Skeletal muscle tissue (tissue), 3 donors: ENCODE measurements at regions not wholly inside any gene's neighbourhood (a gene's known extent, or its start where the extent isn't known, plus 50 kb on each side); places are given as distances from the start of the nearest gene placed in this dataset.

Source experiments
- H3K27ac ChIP-seq: one replicate; pipeline ENCODE4 v1.7.0; 2013; ENCODE audit warnings: mild to moderate bottlenecking, low read depth, low read length, inconsistent platforms
- H3K27me3 ChIP-seq, 3 donors: one replicate each; pipeline ENCODE4 v1.7.0; 2013; ENCODE audit warnings: low read length in 3 of 3; ENCODE audit not compliant: control insufficient read depth in 3 of 3, insufficient read depth in 3 of 3
- H3K36me3 ChIP-seq, 3 donors: one replicate each; pipeline ENCODE4 v1.7.0; 2013; ENCODE audit warnings: low read length in 3 of 3; ENCODE audit not compliant: control insufficient read depth in 3 of 3, insufficient read depth in 3 of 3
- H3K4me1 ChIP-seq, 3 donors: one replicate each; pipeline ENCODE4 v1.7.0; 2013; ENCODE audit warnings: low read length in 3 of 3, mild to moderate bottlenecking in 3 of 3; ENCODE audit not compliant: control insufficient read depth in 3 of 3, insufficient read depth in 3 of 3
- H3K4me3 ChIP-seq, 3 donors: one replicate each; pipeline ENCODE4 v1.7.0; 2013; ENCODE audit warnings: low read length in 3 of 3
- H3K9ac ChIP-seq, 3 donors: one replicate each; pipeline ENCODE4 v1.7.0; 2013; ENCODE audit warnings: low read length in 3 of 3, mild to moderate bottlenecking in 3 of 3, moderate library complexity in 2 of 3, low read depth in 1 of 3
- H3K9me3 ChIP-seq, 3 donors: one replicate each; pipeline ENCODE4 v1.7.0; 2013; ENCODE audit warnings: low read length in 3 of 3; ENCODE audit not compliant: control insufficient read depth in 3 of 3
- donor health status: Osteomylitis.

DNA sequence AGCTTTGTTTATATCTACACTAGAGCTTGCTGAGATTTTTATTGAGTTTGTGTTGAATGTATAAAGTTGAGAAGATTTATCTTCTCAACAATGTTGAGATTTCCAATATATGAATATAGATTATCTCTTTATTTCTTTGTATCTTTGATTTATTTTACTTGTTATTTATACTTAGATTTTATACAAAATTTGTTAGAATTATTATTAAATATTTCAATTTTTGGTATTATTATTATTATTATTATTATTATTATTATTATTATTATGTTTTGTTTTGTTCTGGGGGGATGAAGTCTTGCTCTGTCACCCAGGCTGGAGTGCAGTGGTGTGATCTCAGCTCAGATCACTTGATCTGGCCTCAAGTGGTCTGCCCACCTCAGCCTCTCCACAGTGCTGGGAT lies 322.5 kb downstream of the PPARGC1A start:
- Histone ChIP-seq H3K36me3 (no peaks in the 10 kb centered on the region), H3K27ac (no peak overlapping the region), H3K9ac (no peak overlapping the region), H3K4me1 (no peaks in the 10 kb centered on the region), H3K9me3 (no peaks in the 10 kb centered on the region), H3K27me3 (no peaks in the 10 kb centered on the region), H3K4me3 (no peak overlapping the region)

GRCh38 chr4:23560748-23561147 lies 329.1 kb downstream of the PPARGC1A start:
- Histone ChIP-seq H3K9ac (no peak overlapping the region), H3K9me3 (no peaks in the 10 kb centered on the region), H3K4me1 (no peaks in the 10 kb centered on the region), H3K4me3 (no peak overlapping the region), H3K27ac (no peak overlapping the region), H3K27me3 (no peaks in the 10 kb centered on the region), H3K36me3 (no peaks in the 10 kb centered on the region)

DNA sequence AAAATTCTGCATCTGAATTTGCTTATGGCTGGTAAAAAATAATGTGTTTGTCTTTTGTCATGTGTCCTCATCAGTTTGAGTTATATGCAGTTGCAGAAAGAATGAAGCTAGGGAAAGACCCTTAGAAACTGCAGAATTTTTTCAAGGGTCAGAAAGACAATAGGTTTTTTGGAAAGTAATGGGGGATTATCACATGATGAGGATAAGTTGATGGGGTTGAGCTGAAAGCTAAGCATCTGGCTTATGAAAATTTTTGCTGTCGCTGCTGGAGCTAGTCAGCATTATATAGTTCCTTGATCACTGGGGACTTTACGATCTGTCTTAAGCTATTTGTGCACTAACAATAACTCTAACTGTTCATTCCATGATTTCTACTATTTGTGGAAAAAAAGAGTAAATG lies 331.7 kb downstream of the PPARGC1A start:
- H3K9ac ChIP-seq, result no peak overlapping the region
- no peaks in the 10 kb centered on the region for H3K4me1 ChIP-seq
- no peaks in the 10 kb centered on the region for H3K27me3 ChIP-seq
- no peaks in the 10 kb centered on the region for H3K36me3 ChIP-seq
- H3K9me3 ChIP-seq, result no peaks in the 10 kb centered on the region
- no peak overlapping the region for H3K27ac ChIP-seq
- no peak overlapping the region for H3K4me3 ChIP-seq

- no peaks in the 10 kb centered on the region for H3K36me3 ChIP-seq
- no peak overlapping the region for H3K9ac ChIP-seq
- no peaks in the 10 kb centered on the region for H3K4me1 ChIP-seq
- no peaks in the 10 kb centered on the region for H3K9me3 ChIP-seq
- H3K27ac ChIP-seq, result no peak overlapping the region
- H3K4me3 ChIP-seq, result no peak overlapping the region
- no peaks in the 10 kb centered on the region for H3K27me3 ChIP-seq
Observed at GRCh38 chr4:23547601-23548000, 342.2 kb downstream of the PPARGC1A start.

- H3K36me3 ChIP-seq, result no peaks in the 10 kb centered on the region
- H3K4me1 ChIP-seq, result no peaks in the 10 kb centered on the region
- no peaks in the 10 kb centered on the region for H3K27me3 ChIP-seq
- H3K4me3 ChIP-seq, result no peak overlapping the region
- no peaks in the 10 kb centered on the region for H3K9me3 ChIP-seq
- no peak overlapping the region for H3K9ac ChIP-seq
- no peak overlapping the region for H3K27ac ChIP-seq
Observed at GRCh38 chr4:23547096-23547495, 342.8 kb downstream of the PPARGC1A start.

GRCh38 chr4:23539969-23540569 lies 349.8 kb downstream of the PPARGC1A start:
- H3K4me1 ChIP-seq, result no peaks in the 10 kb centered on the region
- no peaks in the 10 kb centered on the region for H3K27me3 ChIP-seq
- H3K27ac ChIP-seq, result no peak overlapping the region
- H3K9ac ChIP-seq, result no peak overlapping the region
- H3K4me3 ChIP-seq, result no peak overlapping the region
- peaks cover 0 to 3% (median 0%) of the 10 kb centered on the region in 3 donors for H3K9me3 ChIP-seq
- no peaks in the 10 kb centered on the region for H3K36me3 ChIP-seq

GRCh38 chr4:23533859-23534258 lies 356.0 kb downstream of the PPARGC1A start:
- Histone ChIP-seq H3K4me1 (peaks cover 0 to 3% (median 0%) of the 10 kb centered on the region in 3 donors), H3K9me3 (peaks cover 0 to 3% (median 0%) of the 10 kb centered on the region in 3 donors), H3K27me3 (no peaks in the 10 kb centered on the region), H3K27ac (no peak overlapping the region), H3K4me3 (no peak overlapping the region), H3K9ac (no peak overlapping the region), H3K36me3 (no peaks in the 10 kb centered on the region)

- H3K27me3 ChIP-seq, result no peaks in the 10 kb centered on the region
- H3K9me3 ChIP-seq, result no peaks in the 10 kb centered on the region
- no peak overlapping the region for H3K9ac ChIP-seq
- H3K36me3 ChIP-seq, result no peaks in the 10 kb centered on the region
- H3K4me3 ChIP-seq, result no peak overlapping the region
- no peaks in the 10 kb centered on the region for H3K4me1 ChIP-seq
- H3K27ac ChIP-seq, result no peak overlapping the region
Observed at GRCh38 chr4:23516716-23517115, 373.1 kb downstream of the PPARGC1A start.

DNA sequence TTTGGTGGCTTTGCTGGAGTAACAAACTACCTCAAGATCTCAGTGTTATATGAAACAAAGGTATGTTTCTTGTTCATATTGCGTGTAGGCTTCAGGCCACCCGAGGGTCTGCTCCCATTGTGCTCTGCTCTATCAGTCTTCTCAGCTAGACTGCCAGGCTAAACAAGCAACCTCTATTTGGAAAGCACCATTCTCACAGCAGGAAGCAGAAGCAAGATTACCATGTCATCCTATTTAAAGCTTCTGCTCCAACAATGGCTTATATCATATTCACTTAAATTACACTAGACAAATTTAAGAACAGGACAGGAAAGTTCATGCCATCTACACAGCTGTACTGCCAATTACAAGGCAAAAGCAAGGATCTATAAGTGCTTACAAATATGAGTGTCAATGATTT lies 385.8 kb downstream of the PPARGC1A start:
- Histone ChIP-seq H3K27ac (no peak overlapping the region), H3K4me1 (no peaks in the 10 kb centered on the region), H3K9ac (no peak overlapping the region), H3K36me3 (no peaks in the 10 kb centered on the region), H3K9me3 (no peaks in the 10 kb centered on the region), H3K4me3 (no peak overlapping the region), H3K27me3 (no peaks in the 10 kb centered on the region)

GRCh38 chr4:23500894-23501449 lies 388.9 kb downstream of the PPARGC1A start:
- H3K27me3 ChIP-seq, result no peaks in the 10 kb centered on the region
- H3K4me3 ChIP-seq, result no peak overlapping the region
- H3K4me1 ChIP-seq, result no peaks in the 10 kb centered on the region
- H3K9ac ChIP-seq, result no peak overlapping the region
- H3K27ac ChIP-seq, result no peak overlapping the region
- H3K9me3 ChIP-seq, result no peaks in the 10 kb centered on the region
- no peaks in the 10 kb centered on the region for H3K36me3 ChIP-seq
